ENCODE measurements at regions not wholly inside any gene's neighbourhood (a gene's known extent, or its start where the extent isn't known, plus 50 kb on each side); places are given as distances from the start of the nearest gene placed in this dataset.

- H3K36me3 ChIP-seq (ENCODE audit: control insufficient read depth, insufficient read depth, low read length): no peaks in the 10 kb centered on the region
- H3K4me3 ChIP-seq (ENCODE audit: low read depth in 2 of 2, low read length in 2 of 2): no peak overlapping the region
- no peaks in the 10 kb centered on the region for H3K27me3 ChIP-seq (ENCODE audit: control insufficient read depth, insufficient read depth, low read length)
- H3K4me1 ChIP-seq (ENCODE audit: control insufficient read depth, insufficient read depth, low read length): no peaks in the 10 kb centered on the region
- no peak overlapping the region for H3K27ac ChIP-seq (ENCODE audit: low read length)
- BruUV-seq (replicated peaks): no TSS peak
- no peak for ATAC-seq
- CTCF ChIA-PET: no interaction called here
- no peaks in the 10 kb centered on the region for H3K9me3 ChIP-seq (ENCODE audit: control insufficient read depth, insufficient read depth, low read depth, low read length)
- in situ Hi-C loops (cut with HindIII; ENCODE audit: low pct_unique_long_range_greater_than_20kb, low sequenced_read_pairs): no loop called here
- POLR2A ChIA-PET: no interaction called here
- DNase-seq (ENCODE audit: low read depth, low spot score): no peak
- intact Hi-C loops (cut with micrococcal nuclease; ENCODE audit: unreplicated experiment): no loop called here
- TF ChIP-seq SIN3A (IDR thresholded peaks at IDR 0.05; ENCODE audit: borderline replicate concordance, insufficient read depth, low read depth, low read length) (no peak), TCF7L2 (IDR thresholded peaks at IDR 0.05; ENCODE audit: low read depth, low read length) (no peak), POLR2AphosphoS5 (IDR thresholded peaks at IDR 0.05; ENCODE audit: low read depth, low read length) (no peak), REST (IDR thresholded peaks at IDR 0.05; ENCODE audit: insufficient read depth in 1 of 2, low read depth in 2 of 2, low read length in 1 of 2) (no peak), CTCF (IDR thresholded peaks at IDR 0.05) (no peak)
Measured at GRCh38 chr21:32181457-32181856, 97.4 kb downstream of the MIS18A start.

GRCh38 chr21:32174819-32175218 lies 104.0 kb downstream of the MIS18A start:
- no peaks in the 10 kb centered on the region for H3K9me3 ChIP-seq (ENCODE audit: control insufficient read depth, insufficient read depth, low read depth, low read length)
- ChIA-PET CTCF (no interaction called here), POLR2A (no interaction called here)
- H3K4me3 ChIP-seq (ENCODE audit: low read depth in 2 of 2, low read length in 2 of 2): no peak overlapping the region
- BruUV-seq (replicated peaks): no TSS peak
- intact Hi-C loops (cut with micrococcal nuclease; ENCODE audit: unreplicated experiment) (no loop called here), in situ Hi-C loops (cut with HindIII; ENCODE audit: low pct_unique_long_range_greater_than_20kb, low sequenced_read_pairs) (no loop called here)
- TF ChIP-seq TCF7L2 (IDR thresholded peaks at IDR 0.05; ENCODE audit: low read depth, low read length) (no peak), CTCF (IDR thresholded peaks at IDR 0.05) (no peak), POLR2AphosphoS5 (IDR thresholded peaks at IDR 0.05; ENCODE audit: low read depth, low read length) (no peak), REST (IDR thresholded peaks at IDR 0.05; ENCODE audit: insufficient read depth in 1 of 2, low read depth in 2 of 2, low read length in 1 of 2) (no peak), SIN3A (IDR thresholded peaks at IDR 0.05; ENCODE audit: borderline replicate concordance, insufficient read depth, low read depth, low read length) (no peak)
- no peaks in the 10 kb centered on the region for H3K36me3 ChIP-seq (ENCODE audit: control insufficient read depth, insufficient read depth, low read length)
- DNase-seq (ENCODE audit: low read depth, low spot score) (no peak), ATAC-seq (no peak)
- no peaks in the 10 kb centered on the region for H3K4me1 ChIP-seq (ENCODE audit: control insufficient read depth, insufficient read depth, low read length)
- H3K27ac ChIP-seq (ENCODE audit: low read length): no peak overlapping the region
- H3K27me3 ChIP-seq (ENCODE audit: control insufficient read depth, insufficient read depth, low read length): peaks cover 3% of the 10 kb centered on the region

All from Panc1 (cell line).